Fibroblast of lung (primary cell): ENCODE measurements at regions not wholly inside any gene's neighbourhood (a gene's known extent, or its start where the extent isn't known, plus 50 kb on each side); places are given as distances from the start of the nearest gene placed in this dataset.

ENCODE experiments used
- DNase-seq, 2 donors: peaks; one replicate each; pipeline versions ENCODE4 v3.0.0 to v3.0.0-alpha.2; 2010; ENCODE audit warnings: low read depth in 2 of 2
- H2AFZ ChIP-seq: 2 replicates; pipeline ENCODE4 v1.5.1; 2012; ENCODE audit warnings: low read length, control low read depth, inconsistent platforms
- H3K27ac ChIP-seq: 2 replicates; pipeline ENCODE4 v1.5.1; 2011; ENCODE audit warnings: low read length, control low read depth; ENCODE audit not compliant: insufficient read depth
- H3K27me3 ChIP-seq: 2 replicates; pipeline ENCODE4 v1.5.1; 2011; ENCODE audit warnings: mild to moderate bottlenecking, low read length; ENCODE audit not compliant: control insufficient read depth, insufficient read depth
- H3K36me3 ChIP-seq: 2 replicates; pipeline ENCODE4 v1.5.1; 2011; ENCODE audit warnings: low read length; ENCODE audit not compliant: control insufficient read depth, insufficient read depth
- H3K4me1 ChIP-seq: 2 replicates; pipeline ENCODE4 v1.5.1; 2011; ENCODE audit warnings: low read length; ENCODE audit not compliant: control insufficient read depth, insufficient read depth; ENCODE audit errors: extremely low read depth
- H3K4me2 ChIP-seq: 2 replicates; pipeline ENCODE4 v1.5.1; 2011; ENCODE audit warnings: low read length, control low read depth; ENCODE audit not compliant: insufficient read depth; ENCODE audit errors: extremely low read depth
- H3K4me3 ChIP-seq, 4 experiments: fragments of 200-600 bp in 1 of 4; sonication (generic) in 1 of 4; replicated peaks in 1 of 4; 2 replicates each; pipeline ENCODE4 v1.5.1; 2011 to 2016; ENCODE audit warnings: low read length in 4 of 4, low read depth in 3 of 4, mild to moderate bottlenecking in 3 of 4, control low read depth in 2 of 4, inconsistent platforms in 1 of 4, mixed read lengths in 1 of 4; ENCODE audit not compliant: insufficient read depth in 1 of 4; ENCODE audit errors: control extremely low read depth in 1 of 4
- H3K79me2 ChIP-seq: 2 replicates; pipeline ENCODE4 v1.5.1; 2012; ENCODE audit warnings: mild to moderate bottlenecking, low read length, inconsistent platforms; ENCODE audit not compliant: control insufficient read depth, insufficient read depth
- H3K9ac ChIP-seq: 2 replicates; pipeline ENCODE4 v1.5.1; 2011; ENCODE audit warnings: mild to moderate bottlenecking, low read length, control low read depth; ENCODE audit not compliant: insufficient read depth
- H3K9me3 ChIP-seq: 2 replicates; pipeline ENCODE4 v1.5.1; 2012; ENCODE audit warnings: low read depth, low read length; ENCODE audit not compliant: control insufficient read depth, insufficient read depth
- H4K20me1 ChIP-seq: 2 replicates; pipeline ENCODE4 v1.5.1; 2011; ENCODE audit warnings: low read length; ENCODE audit not compliant: control insufficient read depth, insufficient read depth; ENCODE audit errors: extremely low read depth
- CTCF ChIP-seq, 2 donors: IDR thresholded peaks in 1 of 2; conservative IDR thresholded peaks in 1 of 2; 1 replicate in 1 of 2; 2 replicates in 1 of 2; pipeline ENCODE4 v1.5.1; 2011 to 2012; ENCODE audit warnings: low read length in 2 of 2, control low read depth in 1 of 2, inconsistent platforms in 1 of 2, low read depth in 1 of 2, mild to moderate bottlenecking in 1 of 2
- EZH2 ChIP-seq: IDR thresholded peaks from 2 replicates; pipeline ENCODE4 v1.5.1; 2012; ENCODE audit warnings: low read length, control low read depth, mild to moderate bottlenecking; ENCODE audit errors: missing control alignments

DNA sequence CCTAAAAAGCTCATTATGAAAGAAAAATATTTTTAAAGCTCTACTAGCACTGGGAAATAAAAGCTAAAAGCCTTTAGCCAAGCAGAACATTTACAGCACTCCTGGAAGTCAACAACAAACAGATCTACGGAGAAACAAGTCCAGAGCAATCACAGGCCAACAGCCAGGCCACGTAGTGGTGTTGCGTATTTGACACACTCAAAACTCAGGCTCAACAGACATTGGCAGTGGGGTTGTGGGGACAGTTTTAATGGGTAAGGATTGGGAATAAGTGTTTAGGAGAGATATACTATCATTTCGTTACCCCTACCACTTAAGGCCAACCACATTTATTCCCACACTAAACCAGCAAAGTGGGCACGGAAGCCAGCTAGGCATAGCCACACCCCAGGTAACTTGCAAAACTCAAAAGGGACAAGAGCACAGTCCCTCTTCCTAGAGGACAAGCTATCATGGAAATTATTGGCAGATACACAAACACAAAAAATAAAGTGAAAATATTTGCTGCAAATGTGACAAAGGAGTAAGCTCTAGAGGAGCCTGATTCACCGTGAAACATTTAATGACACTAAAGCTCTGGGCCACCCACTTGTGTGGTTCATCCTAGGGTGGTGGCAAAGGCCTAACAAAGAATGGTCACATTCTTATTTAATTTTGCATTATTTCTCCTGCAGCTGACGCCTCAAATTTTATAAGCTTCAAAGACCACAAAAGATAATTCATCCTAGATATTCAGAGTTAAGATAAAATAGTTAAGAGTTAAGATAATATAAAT lies 498.2 kb downstream of the TNS3 start:
- Histone ChIP-seq H3K9me3 (no peaks in the 10 kb centered on the region), H2AFZ (no peak overlapping the region), H3K27me3 (no peaks in the 10 kb centered on the region), H3K9ac (no peak overlapping the region), H3K27ac (no peak overlapping the region), H3K4me1 (no peaks in the 10 kb centered on the region), H4K20me1 (no peaks in the 10 kb centered on the region), H3K4me3 (no peak overlapping the region), H3K79me2 (no peaks in the 10 kb centered on the region), H3K4me2 (no peak overlapping the region), H3K36me3 (no peaks in the 10 kb centered on the region)
- TF ChIP-seq EZH2, result no peak
- DNase-seq, result no peak

GRCh38 chr7:47080816-47081215 lies 501.1 kb downstream of the TNS3 start:
- TF ChIP-seq EZH2 (no peak), CTCF (conservative IDR thresholded peaks at IDR 0.05 in 1 of 2, IDR thresholded peaks at IDR 0.05 in 1 of 2; ENCODE audit: low read depth in 1 of 2, low read length in 2 of 2) (no peak)
- H3K36me3 ChIP-seq, result no peaks in the 10 kb centered on the region

GRCh38 chr7:47078241-47078640 lies 503.7 kb downstream of the TNS3 start:
- no peaks in the 10 kb centered on the region for H3K27me3 ChIP-seq
- peak in 1 of 2 donors; percentile 48 for DNase-seq
- H3K4me3 ChIP-seq, result no peak overlapping the region
- H3K79me2 ChIP-seq, result no peaks in the 10 kb centered on the region
- H3K9ac ChIP-seq, result no peak overlapping the region
- H2AFZ ChIP-seq, result no peak overlapping the region
- H3K27ac ChIP-seq, result no peak overlapping the region
- no peaks in the 10 kb centered on the region for H4K20me1 ChIP-seq
- H3K36me3 ChIP-seq, result no peaks in the 10 kb centered on the region
- no peaks in the 10 kb centered on the region for H3K9me3 ChIP-seq
- no peaks in the 10 kb centered on the region for H3K4me1 ChIP-seq
- no peak overlapping the region for H3K4me2 ChIP-seq
- no peak for TF ChIP-seq CTCF (conservative IDR thresholded peaks at IDR 0.05 in 1 of 2, IDR thresholded peaks at IDR 0.05 in 1 of 2; ENCODE audit: low read depth in 1 of 2, low read length in 2 of 2)
- no peak for TF ChIP-seq EZH2

More at GRCh38 chr7:47080816-47081215, 501.1 kb downstream of the TNS3 start:
- Histone ChIP-seq H3K79me2 (no peaks in the 10 kb centered on the region), H3K4me2 (no peak overlapping the region), H3K9ac (no peak overlapping the region), H2AFZ (no peak overlapping the region), H3K4me1 (no peaks in the 10 kb centered on the region), H3K4me3 (no peak overlapping the region), H3K27ac (no peak overlapping the region), H3K9me3 (no peaks in the 10 kb centered on the region), H3K27me3 (no peaks in the 10 kb centered on the region), H4K20me1 (no peaks in the 10 kb centered on the region)
- DNase-seq, result peak; percentile 50 to 87
